Left lung (tissue), 4 donors: ENCODE measurements at regions not wholly inside any gene's neighbourhood (a gene's known extent, or its start where the extent isn't known, plus 50 kb on each side); places are given as distances from the start of the nearest gene placed in this dataset.

Source experiments
- ATAC-seq: fragments of 200-7000 bp; cut with Tn5 transposase; one replicate; pipeline ENCODE4 v1.9.1; 2020; ENCODE audit warnings: moderate library complexity
- DNase-seq, 4 donors: peaks; one replicate each; pipeline ENCODE4 v3.0.0-alpha.2; 2013 to 2020
- H3K27ac ChIP-seq, 2 donors: fragments of 200-600 bp; sonication (generic) in 1 of 2; one replicate each; pipeline versions ENCODE4 v1.5.0 to v1.8.0; 2020 to 2021
- H3K27me3 ChIP-seq, 2 donors: fragments of 200-600 bp; sonication (generic) in 1 of 2; one replicate each; pipeline versions ENCODE4 v1.5.0 to v1.8.0; 2020 to 2021
- H3K36me3 ChIP-seq, 2 donors: fragments of 200-600 bp; sonication (generic) in 1 of 2; one replicate each; pipeline versions ENCODE4 v1.5.0 to v1.8.0; 2020 to 2021
- H3K4me1 ChIP-seq, 2 donors: fragments of 200-600 bp; one replicate each; pipeline ENCODE4 v1.8.0; 2021
- H3K4me3 ChIP-seq, 2 donors: fragments of 200-600 bp; sonication (generic) in 1 of 2; one replicate each; pipeline versions ENCODE4 v1.5.0 to v1.8.0; 2020 to 2021; ENCODE audit warnings: mild to moderate bottlenecking in 1 of 2
- H3K9me3 ChIP-seq, 2 donors: fragments of 200-600 bp; sonication (generic) in 1 of 2; one replicate each; pipeline versions ENCODE4 v1.5.0 to v1.8.0; 2020 to 2021
- CTCF ChIP-seq, 2 donors: fragments of 200-600 bp; sonication (generic) in 1 of 2; IDR thresholded peaks; one replicate each; pipeline versions ENCODE4 v1.5.0 to v1.8.0; 2021; ENCODE audit warnings: antibody characterized with exemption in 2 of 2
- intact Hi-C, 2 donors: fragments of 100-400 bp; cut with DNase I; formaldehyde crosslinking; loops; one replicate each; pipeline versions ENCODE4 v1.11.2 to v1.14.2; 2022
- donor health status: DM: no; HTN: yes; CAD: no.
- donor health status: DM: no; HTN: no; CAD: no.

DNA sequence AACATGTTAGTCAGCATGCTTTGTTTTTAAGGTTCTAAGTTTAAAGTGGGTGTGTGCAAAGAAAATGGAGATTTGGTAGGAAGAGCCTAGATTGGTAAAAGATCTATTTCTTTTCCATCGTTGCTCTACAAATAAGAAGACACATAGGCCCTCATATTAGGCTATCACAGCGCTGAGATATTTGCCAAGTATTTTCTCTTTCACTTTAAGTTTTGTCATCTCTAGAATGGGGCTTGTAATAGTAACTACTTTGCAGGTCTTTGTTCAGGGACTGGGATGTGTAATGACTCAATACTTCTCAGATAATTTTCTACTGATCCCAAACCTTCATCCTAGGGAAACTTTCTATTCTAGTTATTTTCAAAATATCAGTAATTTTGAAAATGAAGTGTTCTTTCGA, 917.7 kb upstream of the SLC10A2 start:
- no peaks in the 10 kb centered on the region for H3K27me3 ChIP-seq
- DNase-seq (no peak), ATAC-seq (no peak)
- no peaks in the 10 kb centered on the region for H3K36me3 ChIP-seq
- TF ChIP-seq CTCF (IDR thresholded peaks at IDR 0.05), result no peak
- H3K27ac ChIP-seq, result no peak overlapping the region
- H3K4me3 ChIP-seq, result no peak overlapping the region
- intact Hi-C loops, result no loop called here
- peaks cover 0 to 2% of the 10 kb centered on the region in 2 donors for H3K9me3 ChIP-seq
- no peaks in the 10 kb centered on the region for H3K4me1 ChIP-seq

- intact Hi-C loops, result no loop called here
- no peaks in the 10 kb centered on the region for H3K27me3 ChIP-seq
- H3K4me3 ChIP-seq, result no peak overlapping the region
- TF ChIP-seq CTCF (IDR thresholded peaks at IDR 0.05), result no peak
- H3K9me3 ChIP-seq, result no peaks in the 10 kb centered on the region
- no peak overlapping the region for H3K27ac ChIP-seq
- no peak for ATAC-seq
- no peaks in the 10 kb centered on the region for H3K36me3 ChIP-seq
- DNase-seq, result no peak
- H3K4me1 ChIP-seq, result no peaks in the 10 kb centered on the region
Observed at GRCh38 chr13:103976371-103976770, 910.2 kb upstream of the SLC10A2 start.

- Histone ChIP-seq H3K27me3 (no peaks in the 10 kb centered on the region), H3K9me3 (peaks cover 0 to 2% of the 10 kb centered on the region in 2 donors), H3K27ac (no peak overlapping the region), H3K4me1 (no peaks in the 10 kb centered on the region), H3K4me3 (no peak overlapping the region), H3K36me3 (no peaks in the 10 kb centered on the region)
- no peak for TF ChIP-seq CTCF (IDR thresholded peaks at IDR 0.05)
- DNase-seq, result no peak
- no peak for ATAC-seq
- intact Hi-C loops, result no loop called here
Observed at GRCh38 chr13:103973740-103974139, 907.5 kb upstream of the SLC10A2 start.

- Histone ChIP-seq H3K36me3 (no peaks in the 10 kb centered on the region), H3K4me3 (no peak overlapping the region), H3K27ac (no peak overlapping the region), H3K4me1 (no peaks in the 10 kb centered on the region), H3K27me3 (no peaks in the 10 kb centered on the region), H3K9me3 (peaks cover 0 to 2% of the 10 kb centered on the region in 2 donors)
- DNase-seq, result no peak
- no peak for TF ChIP-seq CTCF (IDR thresholded peaks at IDR 0.05)
- no peak for ATAC-seq
- intact Hi-C loops, result no loop called here
Observed at GRCh38 chr13:103969520-103970050, 903.4 kb upstream of the SLC10A2 start.

DNA sequence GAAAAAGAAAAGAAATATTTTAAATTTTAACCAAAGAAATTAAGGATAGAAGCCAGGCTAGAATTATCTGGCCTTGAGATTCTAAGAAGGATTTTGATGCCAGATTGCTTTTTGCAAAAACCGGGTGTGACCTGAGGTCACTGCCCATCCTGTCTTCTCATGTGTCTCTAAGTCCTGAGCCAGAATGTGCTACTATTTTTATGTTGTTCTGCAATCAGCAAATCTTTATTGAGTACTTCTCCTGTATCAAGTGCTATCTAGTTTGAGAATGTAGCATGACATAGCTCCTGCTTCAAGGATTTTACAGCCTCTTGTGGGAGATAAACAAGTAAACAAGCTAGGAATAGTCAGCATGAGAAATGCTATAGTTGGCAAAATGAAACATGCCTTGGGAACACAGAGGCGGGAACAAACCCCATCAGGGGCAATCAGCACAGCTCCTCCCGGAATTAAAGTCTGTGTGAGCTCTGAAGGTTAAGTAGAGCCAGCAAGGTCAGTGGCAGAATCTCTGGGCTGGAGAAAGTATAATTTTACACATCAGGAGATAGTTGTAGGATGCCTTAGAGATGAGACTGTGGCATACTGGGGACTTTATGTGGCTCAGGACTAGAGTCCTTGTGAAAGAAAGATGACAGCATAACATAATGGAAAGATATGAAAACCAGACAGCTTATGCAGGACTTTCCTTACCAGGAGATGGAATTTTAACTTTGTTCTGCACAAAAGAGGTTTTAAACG, 899.5 kb upstream of the SLC10A2 start:
- intact Hi-C loops, result no loop called here

More for the DNA sequence above, 899.5 kb upstream of the SLC10A2 start:
- no peaks in the 10 kb centered on the region for H3K4me1 ChIP-seq
- TF ChIP-seq CTCF (IDR thresholded peaks at IDR 0.05), result no peak
- no peak overlapping the region for H3K27ac ChIP-seq
- H3K27me3 ChIP-seq, result no peaks in the 10 kb centered on the region
- peaks cover 0 to 4% of the 10 kb centered on the region in 2 donors for H3K9me3 ChIP-seq
- no peak for DNase-seq
- no peak for ATAC-seq
- H3K4me3 ChIP-seq, result no peak overlapping the region
- no peaks in the 10 kb centered on the region for H3K36me3 ChIP-seq
